T47D (cell line): ENCODE measurements at regions not wholly inside any gene's neighbourhood (a gene's known extent, or its start where the extent isn't known, plus 50 kb on each side); places are given as distances from the start of the nearest gene placed in this dataset.
"Not testable (repeated sequence)": the region's sequence is repeated elsewhere in the genome, so short reads cannot be mapped to it uniquely, and the experiment has no call there.

Source experiments
- DNase-seq, 2 experiments: peaks; one replicate each; pipeline versions ENCODE4 v3.0.0 to v3.0.0-alpha.2; 2011 to 2012; ENCODE audit warnings: low read depth in 1 of 2, low spot score in 1 of 2
- JUND ChIP-seq: IDR thresholded peaks from 2 replicates; pipeline ENCODE4 v1.6.1; 2012; ENCODE audit warnings: low read depth
- in situ Hi-C: cut with HindIII; loops from 2 replicates; pipeline ENCODE4 v1.10.0; 2016; ENCODE audit warnings: low sequenced_read_pairs, low pct_unique_long_range_greater_than_20kb

GRCh38 chr4:110424144-110424543 lies 51.8 kb upstream of the ENPEP start:
- no peak for TF ChIP-seq JUND
- DNase-seq, result no peak
- in situ Hi-C loops, result no loop called here

GRCh38 chr4:110418641-110419040 lies 57.3 kb upstream of the ENPEP start:
- no peak for TF ChIP-seq JUND
- in situ Hi-C loops, result no loop called here
- DNase-seq, result no peak

GRCh38 chr4:110417136-110417535 lies 58.8 kb upstream of the ENPEP start:
- in situ Hi-C loops, result no loop called here
- TF ChIP-seq JUND, result no peak
- no peak for DNase-seq

DNA sequence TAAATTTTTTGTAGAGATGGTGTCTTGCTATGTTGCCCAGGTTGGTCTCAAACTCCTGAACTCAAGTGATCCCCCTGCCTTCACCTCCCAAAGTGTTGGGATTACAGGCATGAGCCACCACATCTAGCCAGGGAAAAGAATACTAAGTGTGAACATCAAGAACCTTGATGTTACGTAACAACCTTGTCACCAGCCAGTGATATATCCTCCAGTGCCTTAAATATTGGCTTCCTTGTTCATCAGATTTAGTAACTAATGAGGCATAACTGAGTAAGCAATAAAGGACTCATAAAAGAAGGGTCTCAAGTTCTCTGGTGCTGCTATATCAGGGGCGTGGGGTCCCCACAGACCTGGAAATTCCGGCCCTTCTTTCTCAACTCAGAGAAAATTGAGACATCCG lies 60.5 kb upstream of the ENPEP start:
- no peak for DNase-seq
- in situ Hi-C loops, result no loop called here
- TF ChIP-seq JUND, result no peak

- in situ Hi-C loops, result no loop called here
- TF ChIP-seq JUND, result no peak
- no peak for DNase-seq
These were observed 60.9 kb upstream of the ENPEP start for GRCh38 chr4:110415041-110415440.

- no peak for TF ChIP-seq JUND
- DNase-seq, result no peak
- in situ Hi-C loops, result no loop called here
These were observed 61.4 kb upstream of the ENPEP start for GRCh38 chr4:110414561-110414920.

GRCh38 chr4:110413807-110414560 lies 62.0 kb upstream of the ENPEP start:
- DNase-seq, in situ Hi-C loops: not testable (repeated sequence)

- no peak for DNase-seq
- in situ Hi-C loops, result no loop called here
- TF ChIP-seq JUND, result no peak
These were observed 63.4 kb upstream of the ENPEP start for GRCh38 chr4:110412354-110413065.

GRCh38 chr4:110411574-110412011 lies 64.4 kb upstream of the ENPEP start:
- in situ Hi-C loops, result no loop called here
- no peak for DNase-seq
- no peak for TF ChIP-seq JUND

GRCh38 chr4:110410853-110411573 lies 64.9 kb upstream of the ENPEP start:
- in situ Hi-C loops, DNase-seq: not testable (repeated sequence)

GRCh38 chr4:110400086-110400485 lies 75.9 kb upstream of the ENPEP start:
- no peak for TF ChIP-seq JUND
- no peak for DNase-seq
- in situ Hi-C loops, result no loop called here

DNA sequence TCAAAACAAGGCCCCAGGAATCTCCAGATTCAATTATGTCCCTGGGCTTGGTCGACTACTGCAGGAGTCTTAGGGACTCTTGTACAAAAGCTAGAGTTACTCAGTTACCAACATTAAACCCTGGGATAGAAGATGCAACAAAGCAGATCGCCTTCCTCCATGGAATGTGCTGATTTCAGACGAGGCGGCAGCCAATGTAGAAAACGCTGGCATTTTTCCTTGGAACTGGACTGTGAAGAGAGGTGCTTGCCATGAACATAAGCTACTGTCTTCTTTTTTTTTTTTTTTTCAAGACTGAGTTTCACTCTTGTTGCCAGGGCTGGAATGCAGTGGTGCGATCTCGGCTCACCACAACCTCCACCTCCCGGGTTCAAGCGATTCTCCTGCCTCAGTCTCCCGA lies 76.9 kb upstream of the ENPEP start:
- in situ Hi-C loops, DNase-seq: not testable (repeated sequence)

DNA sequence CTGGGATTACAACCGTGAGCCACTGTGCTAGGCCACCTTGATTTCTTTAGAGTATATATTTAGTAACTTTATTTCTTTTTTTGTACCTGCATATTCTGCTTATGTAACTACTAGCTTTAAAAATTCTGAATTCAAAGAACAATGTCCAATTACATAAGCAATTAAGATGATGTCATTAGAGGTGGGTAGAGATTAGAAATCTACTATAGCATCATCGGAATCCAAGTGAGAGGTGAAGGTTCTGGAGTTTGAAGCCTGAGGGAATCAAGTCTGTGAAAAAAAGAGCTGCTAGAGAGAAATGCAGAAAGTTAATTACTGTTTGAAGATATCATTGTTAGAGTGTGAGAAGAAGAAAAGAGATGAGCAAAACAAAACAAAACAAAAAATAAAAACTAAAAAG lies 79.0 kb upstream of the ENPEP start:
- DNase-seq, result no peak
- in situ Hi-C loops, result no loop called here
- TF ChIP-seq JUND, result no peak
